ENCODE measurements at regions not wholly inside any gene's neighbourhood (a gene's known extent, or its start where the extent isn't known, plus 50 kb on each side); places are given as distances from the start of the nearest gene placed in this dataset.

- TF ChIP-seq POLR2AphosphoS5 (IDR thresholded peaks at IDR 0.05; ENCODE audit: insufficient read depth, low read depth, low read length) (no peak), CTCF (IDR thresholded peaks at IDR 0.05; ENCODE audit: extremely low read depth in 1 of 2, insufficient read depth in 1 of 2, low read depth in 1 of 2, low read length in 2 of 2) (no peak), POLR2A (IDR thresholded peaks at IDR 0.05; ENCODE audit: low read depth, low read length) (no peak), JUN (IDR thresholded peaks at IDR 0.05; ENCODE audit: borderline replicate concordance, insufficient read depth, insufficient read length, low read depth) (no peak), MAX (IDR thresholded peaks at IDR 0.05; ENCODE audit: insufficient read depth, insufficient read length) (no peak), EZH2 (IDR thresholded peaks at IDR 0.05; ENCODE audit: borderline replicate concordance, low read depth, low read length, severe bottlenecking) (no peak), FOS (IDR thresholded peaks at IDR 0.05; ENCODE audit: borderline replicate concordance, insufficient read depth, low read length) (no peak), MYC (IDR thresholded peaks at IDR 0.05; ENCODE audit: low read depth, low read length) (no peak)
These were observed 385.2 kb downstream of the GPAT3 start for GRCh38 chr4:83921124-83921523.
